ENCODE measurements at regions not wholly inside any gene's neighbourhood (a gene's known extent, or its start where the extent isn't known, plus 50 kb on each side); places are given as distances from the start of the nearest gene placed in this dataset.

GRCh38 chr7:120041798-120042197 is 231.2 kb upstream of the KCND2 start:
- TF ChIP-seq EZH2 (IDR thresholded peaks at IDR 0.05; ENCODE audit: borderline replicate concordance, insufficient read depth, low read depth, low read length, poor library complexity, severe bottlenecking) = no peak
- TF ChIP-seq CTCF (IDR thresholded peaks at IDR 0.05) = no peak
